GM15510 (cell line): ENCODE measurements at regions not wholly inside any gene's neighbourhood (a gene's known extent, or its start where the extent isn't known, plus 50 kb on each side); places are given as distances from the start of the nearest gene placed in this dataset.

ENCODE experiments used
- POLR2A ChIP-seq: IDR thresholded peaks from 3 replicates; pipeline ENCODE4 v1.6.1; 2011; ENCODE audit warnings: borderline replicate concordance; ENCODE audit not compliant: insufficient read length; ENCODE audit errors: extremely low read depth

DNA sequence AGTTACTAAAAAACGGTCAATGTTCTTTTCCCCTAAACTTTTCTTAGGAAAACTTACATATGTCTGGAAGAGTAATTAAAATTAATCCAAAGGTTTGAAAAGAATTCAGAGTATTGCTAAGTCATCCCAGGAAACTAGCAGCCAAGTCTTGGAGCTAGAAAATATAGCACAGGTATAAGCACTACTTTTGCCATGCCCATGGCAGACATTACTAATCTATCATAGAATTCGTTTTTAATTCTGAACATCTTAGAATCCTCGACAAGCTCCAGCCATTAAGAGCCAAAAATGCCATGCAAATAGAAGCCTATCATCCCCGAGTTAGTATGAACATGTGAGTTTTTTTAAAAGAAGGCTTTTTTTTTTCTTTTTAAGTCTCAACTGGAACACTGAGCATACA lies 395.0 kb downstream of the ZEB2 start:
- TF ChIP-seq POLR2A = no peak

- TF ChIP-seq POLR2A = no peak
Observed at GRCh38 chr2:144120487-144120886, 399.4 kb downstream of the ZEB2 start.

GRCh38 chr2:144117086-144117485 lies 402.8 kb downstream of the ZEB2 start:
- no peak for TF ChIP-seq POLR2A

- TF ChIP-seq POLR2A = no peak
Observed at GRCh38 chr2:144115739-144116291, 404.1 kb downstream of the ZEB2 start.

DNA sequence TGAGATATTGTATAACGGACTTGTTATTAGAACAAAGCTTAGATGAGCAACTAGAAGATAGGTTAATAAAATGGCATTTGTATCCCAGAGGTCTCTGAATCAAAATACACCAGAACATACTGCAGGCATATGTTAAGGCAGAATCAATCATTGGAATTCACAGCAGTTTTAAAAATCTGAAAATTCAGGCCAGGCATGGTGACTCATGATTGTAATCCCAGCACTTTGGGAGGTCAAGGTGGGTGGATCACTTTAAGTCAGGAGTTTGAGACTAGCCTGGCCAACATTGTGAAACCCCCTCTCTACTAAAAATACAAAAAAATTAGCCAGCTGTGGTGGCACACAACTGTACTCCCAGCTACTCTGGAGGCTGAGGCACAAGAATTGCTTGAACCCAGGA lies 405.2 kb downstream of the ZEB2 start:
- no peak for TF ChIP-seq POLR2A

- no peak for TF ChIP-seq POLR2A
Observed at GRCh38 chr2:144111437-144111836, 408.5 kb downstream of the ZEB2 start.

- no peak for TF ChIP-seq POLR2A
Observed at GRCh38 chr2:144102386-144102785, 417.5 kb downstream of the ZEB2 start.

DNA sequence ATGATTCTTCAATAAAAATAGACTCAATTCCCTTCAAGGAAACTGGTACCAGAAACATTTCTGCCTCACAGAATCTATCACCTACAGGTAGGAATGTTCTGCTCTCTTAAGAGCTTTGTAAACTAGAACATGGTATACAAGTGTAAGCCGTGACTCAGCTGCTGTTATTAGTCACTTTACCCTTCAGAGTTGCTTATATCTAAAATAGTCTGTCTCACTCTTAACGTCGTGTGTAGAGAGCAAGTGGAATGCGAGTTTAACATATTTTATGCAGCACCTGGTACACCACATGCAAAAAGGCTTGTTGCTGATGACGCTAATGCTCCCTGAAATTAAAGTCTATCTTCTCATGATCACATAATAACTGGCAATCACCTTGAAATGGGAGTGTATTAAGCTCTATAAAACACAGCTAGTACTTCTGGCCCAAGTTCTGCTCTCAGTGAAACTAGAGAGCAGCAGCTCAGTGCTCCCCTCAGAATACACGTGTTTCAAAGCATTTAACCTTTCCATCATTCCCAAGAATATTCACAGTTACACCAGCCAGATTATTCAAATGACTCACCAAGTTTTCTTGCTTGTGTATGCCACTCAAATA lies 420.0 kb downstream of the ZEB2 start:
- no peak for TF ChIP-seq POLR2A

DNA sequence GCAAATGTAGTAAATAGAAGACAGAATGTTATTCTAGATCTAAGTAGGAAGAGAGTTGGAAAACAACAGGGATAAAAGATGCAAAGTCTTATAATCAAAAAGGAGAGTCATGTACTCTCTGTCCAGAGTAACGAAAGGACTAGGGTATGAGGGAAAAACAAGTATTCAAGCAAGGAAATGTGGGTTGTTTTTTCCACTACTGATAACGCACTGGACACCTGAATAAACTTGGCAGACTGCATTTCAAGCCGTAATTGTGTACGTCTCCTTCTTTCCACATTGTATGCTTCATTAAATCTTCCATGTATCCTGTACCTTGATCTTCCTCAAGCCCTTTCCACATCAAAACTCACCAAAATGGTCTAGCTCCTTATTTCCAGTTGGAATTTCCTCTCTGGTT lies 420.6 kb downstream of the ZEB2 start:
- TF ChIP-seq POLR2A = no peak

DNA sequence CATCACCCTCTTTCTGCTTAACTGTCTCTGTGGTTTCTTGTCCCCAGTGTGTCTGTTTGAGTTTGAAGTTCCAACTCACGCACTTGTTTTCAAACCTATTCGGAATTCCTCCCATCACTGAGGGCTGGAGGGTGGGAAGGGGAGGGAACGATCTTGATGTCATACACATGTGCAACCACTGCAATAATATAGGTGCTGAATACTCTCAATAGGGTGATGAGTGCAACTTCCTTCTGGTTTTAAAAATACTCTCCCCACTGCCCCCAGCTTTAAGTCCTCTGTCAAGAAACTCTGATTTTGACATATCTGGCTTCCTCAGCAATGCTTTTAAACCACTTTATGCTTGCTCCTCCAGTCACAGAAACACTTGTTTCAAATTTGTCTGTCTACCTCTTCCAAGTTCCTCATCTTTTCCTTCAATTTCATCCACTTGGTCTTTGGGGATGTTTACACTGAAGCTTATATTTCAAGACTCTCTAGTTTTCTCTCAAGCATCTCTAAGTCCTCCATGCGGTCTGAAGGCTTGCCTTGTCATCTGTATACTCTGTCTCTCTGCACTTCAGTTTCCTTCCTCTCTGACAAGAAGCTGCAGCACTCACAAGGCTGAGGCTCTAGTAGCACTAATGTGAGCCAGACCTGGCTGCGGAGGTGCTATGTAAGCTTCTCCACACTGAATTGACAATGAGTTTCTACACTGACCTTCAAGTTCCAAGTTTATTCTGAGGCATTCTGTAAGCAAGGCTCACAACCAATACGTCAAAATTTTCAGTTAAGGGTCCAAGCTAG lies 422.3 kb downstream of the ZEB2 start:
- no peak for TF ChIP-seq POLR2A

GRCh38 chr2:144096531-144096930 lies 423.4 kb downstream of the ZEB2 start:
- no peak for TF ChIP-seq POLR2A

- no peak for TF ChIP-seq POLR2A
Observed at GRCh38 chr2:144094408-144095151, 425.3 kb downstream of the ZEB2 start.

GRCh38 chr2:144091622-144092021 lies 428.3 kb downstream of the ZEB2 start:
- no peak for TF ChIP-seq POLR2A

GRCh38 chr2:144088863-144089262 lies 431.1 kb downstream of the ZEB2 start:
- TF ChIP-seq POLR2A = no peak

- no peak for TF ChIP-seq POLR2A
Observed at GRCh38 chr2:144086965-144087364, 433.0 kb downstream of the ZEB2 start.
